ENCODE measurements at regions not wholly inside any gene's neighbourhood (a gene's known extent, or its start where the extent isn't known, plus 50 kb on each side); places are given as distances from the start of the nearest gene placed in this dataset.

DNA sequence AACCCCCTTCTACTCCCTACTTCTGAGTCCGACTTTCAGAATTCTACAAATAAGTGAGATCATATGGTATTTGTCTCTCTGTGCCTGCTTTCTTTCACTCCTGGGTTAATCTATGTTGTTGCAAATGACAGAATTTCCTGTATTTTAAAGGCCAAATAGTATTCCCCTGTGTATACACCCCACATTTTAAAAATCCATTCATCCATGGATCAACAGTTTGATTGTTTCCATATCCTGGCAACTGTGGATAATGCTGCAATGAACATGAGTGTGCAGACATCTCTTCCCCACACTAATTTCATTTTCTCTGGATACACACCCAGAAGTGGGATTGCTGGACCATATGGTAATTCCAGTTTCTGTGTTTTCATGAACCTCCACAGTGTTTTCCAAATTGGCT is 225.8 kb upstream of the TCERG1L start:
- H3K4me2 ChIP-seq (replicated peaks; ENCODE audit: extremely low read depth, low read length, poor library complexity, severe bottlenecking), result no peak overlapping the region
- Mint-ChIP-seq H3K27me3 (ENCODE audit: low read depth in 3 of 3) (peaks cover 0 to 6% (median 5%) of the 10 kb centered on the region in 3 donors), H3K27ac (no peak overlapping the region), H3K4me3 (no peak overlapping the region), H3K36me3 (no peaks in the 10 kb centered on the region), H3K9me3 (peaks cover 0 to 1% (median 0%) of the 10 kb centered on the region in 7 donors), H3K4me1 (no peaks in the 10 kb centered on the region)
- H3K36me3 ChIP-seq (replicated peaks in 1 of 2; ENCODE audit: control insufficient read depth in 1 of 2, insufficient read depth in 2 of 2, low read length in 2 of 2), result no peaks in the 10 kb centered on the region
- H2AFZ ChIP-seq (ENCODE audit: insufficient read depth, low read depth, low read length, poor library complexity, severe bottlenecking), result no peak overlapping the region
- H3K27ac ChIP-seq (ENCODE audit: low read depth in 1 of 2, low read length in 2 of 2), result no peak overlapping the region
- no CpG with 5 or more reads among the region's 1 CpG for WGBS (ENCODE audit: insufficient coverage)
- no peak overlapping the region for H3K9ac ChIP-seq (ENCODE audit: insufficient read depth, low read length, poor library complexity, severe bottlenecking)
- intact Hi-C loops (cut with micrococcal nuclease), result no loop called here
- no peaks in the 10 kb centered on the region for H4K20me1 ChIP-seq (ENCODE audit: insufficient read depth, low read length)
- no peaks in the 10 kb centered on the region for H3K9me3 ChIP-seq (replicated peaks in 1 of 2; ENCODE audit: control insufficient read depth in 1 of 2, insufficient read depth in 1 of 2, low read length in 2 of 2)
- TF ChIP-seq, protein P1, sequence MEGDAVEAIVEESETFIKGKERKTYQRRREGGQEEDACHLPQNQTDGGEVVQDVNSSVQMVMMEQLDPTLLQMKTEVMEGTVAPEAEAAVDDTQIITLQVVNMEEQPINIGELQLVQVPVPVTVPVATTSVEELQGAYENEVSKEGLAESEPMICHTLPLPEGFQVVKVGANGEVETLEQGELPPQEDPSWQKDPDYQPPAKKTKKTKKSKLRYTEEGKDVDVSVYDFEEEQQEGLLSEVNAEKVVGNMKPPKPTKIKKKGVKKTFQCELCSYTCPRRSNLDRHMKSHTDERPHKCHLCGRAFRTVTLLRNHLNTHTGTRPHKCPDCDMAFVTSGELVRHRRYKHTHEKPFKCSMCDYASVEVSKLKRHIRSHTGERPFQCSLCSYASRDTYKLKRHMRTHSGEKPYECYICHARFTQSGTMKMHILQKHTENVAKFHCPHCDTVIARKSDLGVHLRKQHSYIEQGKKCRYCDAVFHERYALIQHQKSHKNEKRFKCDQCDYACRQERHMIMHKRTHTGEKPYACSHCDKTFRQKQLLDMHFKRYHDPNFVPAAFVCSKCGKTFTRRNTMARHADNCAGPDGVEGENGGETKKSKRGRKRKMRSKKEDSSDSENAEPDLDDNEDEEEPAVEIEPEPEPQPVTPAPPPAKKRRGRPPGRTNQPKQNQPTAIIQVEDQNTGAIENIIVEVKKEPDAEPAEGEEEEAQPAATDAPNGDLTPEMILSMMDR (IDR thresholded peaks at IDR 0.05), result no peak
- H3K4me3 ChIP-seq (replicated peaks in 1 of 3; ENCODE audit: low read depth in 2 of 3, low read length in 3 of 3), result no peak overlapping the region
- no peak for DNase-seq
- H3K27me3 ChIP-seq (ENCODE audit: control insufficient read depth in 2 of 2, insufficient read depth in 2 of 2, low read length in 2 of 2), result no peaks in the 10 kb centered on the region
- H3K4me1 ChIP-seq (ENCODE audit: control insufficient read depth in 1 of 2, insufficient read depth in 2 of 2, low read length in 2 of 2), result no peaks in the 10 kb centered on the region
- H3K79me2 ChIP-seq (ENCODE audit: insufficient read depth, low read length), result no peaks in the 10 kb centered on the region

DNA sequence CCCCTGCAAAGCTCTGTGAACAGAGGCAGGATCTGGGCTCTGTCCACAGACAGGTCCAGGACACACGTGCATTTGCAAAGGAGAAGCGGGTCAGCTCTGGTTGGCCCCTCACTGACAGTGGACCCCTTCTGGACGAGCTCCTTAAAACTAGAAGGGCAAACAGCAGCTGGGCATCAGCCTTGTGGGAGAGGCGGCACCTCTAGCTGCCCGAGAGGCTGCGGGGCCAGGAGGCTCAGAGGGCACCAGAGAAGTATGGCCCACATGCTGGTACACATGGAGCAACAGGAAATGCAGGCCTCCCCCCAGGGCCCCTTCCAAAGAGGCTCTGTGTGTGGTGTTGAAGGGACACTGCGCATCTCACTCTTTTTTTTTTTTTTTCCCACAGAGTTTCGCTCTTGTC is 233.0 kb upstream of the TCERG1L start:
- no peaks in the 10 kb centered on the region for H3K36me3 ChIP-seq (replicated peaks in 1 of 2; ENCODE audit: control insufficient read depth in 1 of 2, insufficient read depth in 2 of 2, low read length in 2 of 2)
- no peak overlapping the region for H3K9ac ChIP-seq (ENCODE audit: insufficient read depth, low read length, poor library complexity, severe bottlenecking)
- no peaks in the 10 kb centered on the region for H3K27me3 ChIP-seq (ENCODE audit: control insufficient read depth in 2 of 2, insufficient read depth in 2 of 2, low read length in 2 of 2)
- Mint-ChIP-seq H3K9me3 (peaks cover 0 to 3% (median 0%) of the 10 kb centered on the region in 7 donors), H3K4me1 (no peaks in the 10 kb centered on the region), H3K27me3 (ENCODE audit: low read depth in 3 of 3) (peaks cover 4 to 10% (median 7%) of the 10 kb centered on the region in 3 donors), H3K27ac (no peak overlapping the region), H3K4me3 (no peak overlapping the region), H3K36me3 (no peaks in the 10 kb centered on the region)
- intact Hi-C loops (cut with micrococcal nuclease), result no loop called here
- TF ChIP-seq, protein P1 (IDR thresholded peaks at IDR 0.05), result no peak
- no peaks in the 10 kb centered on the region for H3K4me1 ChIP-seq (ENCODE audit: control insufficient read depth in 1 of 2, insufficient read depth in 2 of 2, low read length in 2 of 2)
- H2AFZ ChIP-seq (ENCODE audit: insufficient read depth, low read depth, low read length, poor library complexity, severe bottlenecking), result no peak overlapping the region
- H3K9me3 ChIP-seq (replicated peaks in 1 of 2; ENCODE audit: control insufficient read depth in 1 of 2, insufficient read depth in 1 of 2, low read length in 2 of 2), result no peaks in the 10 kb centered on the region
- no peak for DNase-seq
- no peaks in the 10 kb centered on the region for H4K20me1 ChIP-seq (ENCODE audit: insufficient read depth, low read length)
- no peak overlapping the region for H3K4me2 ChIP-seq (replicated peaks; ENCODE audit: extremely low read depth, low read length, poor library complexity, severe bottlenecking)
- H3K79me2 ChIP-seq (ENCODE audit: insufficient read depth, low read length), result no peaks in the 10 kb centered on the region
- no peak overlapping the region for H3K4me3 ChIP-seq (replicated peaks in 1 of 3; ENCODE audit: low read depth in 2 of 3, low read length in 3 of 3)
- 79% methylated on average over 6 of the region's 8 CpGs for WGBS (ENCODE audit: insufficient coverage)
- H3K27ac ChIP-seq (ENCODE audit: low read depth in 1 of 2, low read length in 2 of 2), result no peak overlapping the region

Measured in CD14-positive monocyte (primary cell).